HEK293 (cell line): ENCODE measurements at regions not wholly inside any gene's neighbourhood (a gene's known extent, or its start where the extent isn't known, plus 50 kb on each side); places are given as distances from the start of the nearest gene placed in this dataset.

Source experiments
- CTCF ChIA-PET: fragments of 350-600 bp; formaldehyde crosslinking; extraction: SDS; loops from one replicate; lab custom pipeline; 2021; ENCODE audit warnings: antibody characterized with exemption; lab: Yijun Ruan, JAX
- POLR2A ChIA-PET: fragments of 300-600 bp; formaldehyde crosslinking; extraction: SDS; loops from one replicate; lab custom pipeline; 2020; ENCODE audit warnings: antibody characterized with exemption, inconsistent platforms; lab: Yijun Ruan, JAX
- H3K27ac ChIP-seq: fragments of 200-500 bp; sonication (Bioruptor generic); 2 replicates; pipeline ENCODE4 v1.5.1; 2014; ENCODE audit warnings: low read depth, low read length, control low read depth, inconsistent platforms; ENCODE audit errors: extremely low read depth
- H3K36me3 ChIP-seq, 2 experiments: fragments of 200-500 bp in 1 of 2; sonication (Bioruptor generic) in 1 of 2; 1 replicate in 1 of 2; 2 replicates in 1 of 2; pipeline ENCODE4 v1.5.1; 2014 to 2017; ENCODE audit warnings: inconsistent platforms in 2 of 2, low read length in 2 of 2; ENCODE audit not compliant: control insufficient read depth in 2 of 2, insufficient read depth in 1 of 2
- H3K4me1 ChIP-seq: fragments of 200-500 bp; sonication (Bioruptor generic); 2 replicates; pipeline ENCODE4 v1.5.1; 2014; ENCODE audit warnings: mild to moderate bottlenecking, low read length, inconsistent platforms; ENCODE audit not compliant: control insufficient read depth, insufficient read depth
- H3K4me3 ChIP-seq: 2 replicates; pipeline ENCODE4 v1.5.1; 2011; ENCODE audit warnings: low read depth, mild to moderate bottlenecking, control low read depth, low read length, moderate library complexity
- H3K9me3 ChIP-seq: fragments of 200-500 bp; sonication (Bioruptor generic); 2 replicates; pipeline ENCODE4 v1.5.1; 2014; ENCODE audit warnings: low read depth, low read length, inconsistent platforms; ENCODE audit not compliant: control insufficient read depth, insufficient read depth
- BCL11A ChIP-seq: fragments of 450-650 bp; formaldehyde crosslinking; IDR thresholded peaks from 2 replicates; pipeline ENCODE4 v1.5.1; 2016; ENCODE audit warnings: low read depth, missing biosample characterization, missing genetic modification characterization
- BCL6B ChIP-seq: fragments of 450-650 bp; formaldehyde crosslinking; IDR thresholded peaks from 2 replicates; pipeline ENCODE4 v1.5.1; 2017; ENCODE audit warnings: missing biosample characterization, missing genetic modification characterization
- EGR2 ChIP-seq: fragments of 450-650 bp; formaldehyde crosslinking; IDR thresholded peaks from 2 replicates; pipeline ENCODE4 v1.5.1; 2016; ENCODE audit warnings: low read depth, missing biosample characterization, missing genetic modification characterization
- GLI2 ChIP-seq: fragments of 450-650 bp; formaldehyde crosslinking; IDR thresholded peaks from 2 replicates; pipeline ENCODE4; 2017; ENCODE audit warnings: missing biosample characterization, missing genetic modification characterization, low read depth, borderline replicate concordance
- KLF9 ChIP-seq: fragments of 450-650 bp; formaldehyde crosslinking; IDR thresholded peaks from 2 replicates; pipeline ENCODE4 v1.5.1; 2016; ENCODE audit warnings: missing biosample characterization, missing genetic modification characterization, low read depth
- MYNN ChIP-seq: fragments of 450-650 bp; formaldehyde crosslinking; IDR thresholded peaks from 2 replicates; pipeline ENCODE4 v1.5.1; 2016; ENCODE audit warnings: missing biosample characterization, missing genetic modification characterization, borderline replicate concordance
- PRDM6 ChIP-seq: fragments of 450-650 bp; formaldehyde crosslinking; IDR thresholded peaks from 2 replicates; pipeline ENCODE4 v1.5.1; 2017; ENCODE audit warnings: missing biosample characterization, missing genetic modification characterization
- SCRT2 ChIP-seq: fragments of 450-650 bp; formaldehyde crosslinking; IDR thresholded peaks from 2 replicates; pipeline ENCODE4 v1.5.1; 2016; ENCODE audit warnings: missing biosample characterization, missing genetic modification characterization
- SP3 ChIP-seq: fragments of 450-650 bp; formaldehyde crosslinking; IDR thresholded peaks from 2 replicates; pipeline ENCODE4 v1.5.1; 2016; ENCODE audit warnings: missing biosample characterization, missing genetic modification characterization
- YY1 ChIP-seq: fragments of 450-650 bp; formaldehyde crosslinking; IDR thresholded peaks from 2 replicates; pipeline ENCODE4 v1.5.1; 2018; ENCODE audit warnings: missing biosample characterization, missing genetic modification characterization
- ZBTB8A ChIP-seq: fragments of 450-650 bp; formaldehyde crosslinking; IDR thresholded peaks from 2 replicates; pipeline ENCODE4 v1.5.1; 2016; ENCODE audit warnings: missing biosample characterization, missing genetic modification characterization
- ZNF133 ChIP-seq: fragments of 450-650 bp; formaldehyde crosslinking; IDR thresholded peaks from 2 replicates; pipeline ENCODE4 v1.5.1; 2016; ENCODE audit warnings: missing biosample characterization, missing genetic modification characterization
- ZNF169 ChIP-seq: fragments of 450-650 bp; formaldehyde crosslinking; IDR thresholded peaks from 2 replicates; pipeline ENCODE4 v1.5.1; 2016; ENCODE audit warnings: missing biosample characterization, missing genetic modification characterization
- ZNF248 ChIP-seq: fragments of 450-650 bp; formaldehyde crosslinking; IDR thresholded peaks from 2 replicates; pipeline ENCODE4 v1.5.1; 2017; ENCODE audit warnings: missing biosample characterization, missing genetic modification characterization
- ZNF274 ChIP-seq, 2 experiments: fragments of 200-500 bp in 1 of 2; fragments of 450-650 bp in 1 of 2; sonication (Bioruptor generic) in 1 of 2; formaldehyde crosslinking in 1 of 2; IDR thresholded peaks; 2 replicates each; pipeline versions ENCODE4 v1.5.1 to v1.6.1; 2014 to 2016; ENCODE audit warnings: borderline replicate concordance in 1 of 2, inconsistent platforms in 1 of 2, low read length in 1 of 2, missing biosample characterization in 1 of 2, missing genetic modification characterization in 1 of 2
- ZNF366 ChIP-seq: fragments of 450-650 bp; formaldehyde crosslinking; conservative IDR thresholded peaks from 2 replicates; pipeline ENCODE4 v1.5.1; 2016; ENCODE audit warnings: missing biosample characterization, missing genetic modification characterization
- ZNF398 ChIP-seq: fragments of 450-650 bp; formaldehyde crosslinking; IDR thresholded peaks from 2 replicates; pipeline ENCODE4 v1.5.1; 2017; ENCODE audit warnings: missing biosample characterization, missing genetic modification characterization
- ZNF473 ChIP-seq: fragments of 450-650 bp; formaldehyde crosslinking; IDR thresholded peaks from 2 replicates; pipeline ENCODE4 v1.5.1; 2017; ENCODE audit warnings: missing biosample characterization, missing genetic modification characterization
- ZNF514 ChIP-seq: fragments of 450-650 bp; formaldehyde crosslinking; IDR thresholded peaks from 2 replicates; pipeline ENCODE4 v1.5.1; 2016; ENCODE audit warnings: missing biosample characterization, missing genetic modification characterization
- ZNF530 ChIP-seq: fragments of 450-650 bp; formaldehyde crosslinking; IDR thresholded peaks from 2 replicates; pipeline ENCODE4 v1.5.1; 2016; ENCODE audit warnings: low read depth, missing biosample characterization, missing genetic modification characterization
- ZNF626 ChIP-seq: fragments of 450-650 bp; sonication (Bioruptor Pico); formaldehyde crosslinking; IDR thresholded peaks from 2 replicates; pipeline ENCODE4 v1.5.1; 2018; ENCODE audit warnings: missing biosample characterization, missing genetic modification characterization, inconsistent platforms
- ZNF645 ChIP-seq: fragments of 450-650 bp; formaldehyde crosslinking; IDR thresholded peaks from 2 replicates; pipeline ENCODE4; 2016; ENCODE audit warnings: missing biosample characterization, missing genetic modification characterization
- ZNF707 ChIP-seq: fragments of 450-650 bp; formaldehyde crosslinking; IDR thresholded peaks from 2 replicates; pipeline ENCODE4 v1.5.1; 2016; ENCODE audit warnings: missing biosample characterization, missing genetic modification characterization
- ZNF837 ChIP-seq: fragments of 450-650 bp; formaldehyde crosslinking; IDR thresholded peaks from 2 replicates; pipeline ENCODE4 v1.5.1; 2016; ENCODE audit warnings: missing biosample characterization, missing genetic modification characterization
- ZNF843 ChIP-seq: fragments of 450-650 bp; formaldehyde crosslinking; IDR thresholded peaks from 2 replicates; pipeline ENCODE4 v1.5.1; 2016; ENCODE audit warnings: missing biosample characterization, missing genetic modification characterization
- ZSCAN18 ChIP-seq: fragments of 450-650 bp; formaldehyde crosslinking; IDR thresholded peaks from 2 replicates; pipeline ENCODE4 v1.5.1; 2016; ENCODE audit warnings: missing biosample characterization, missing genetic modification characterization

GRCh38 chr20:48390981-48391380, 436.8 kb downstream of the PREX1 start:
- Histone ChIP-seq H3K4me1 (no peaks in the 10 kb centered on the region), H3K4me3 (no peak overlapping the region), H3K36me3 (no peaks in the 10 kb centered on the region), H3K27ac (no peak overlapping the region), H3K9me3 (no peaks in the 10 kb centered on the region)
- POLR2A ChIA-PET: no interaction called here
- CTCF ChIA-PET: no interaction called here
- TF ChIP-seq ZNF248 (tag by site-specific recombination) (no peak), ZNF366 (tag by site-specific recombination) (peak; percentile 39; the same call in 1 of the 2 replicates), ZSCAN18 (no peak), ZNF645 (tag by site-specific recombination) (no peak), BCL6B (tag by site-specific recombination) (no peak), SCRT2 (no peak), YY1 (tag by site-specific recombination) (no peak)

GRCh38 chr20:48387675-48388074, 440.1 kb downstream of the PREX1 start:
- H3K27ac ChIP-seq: no peak overlapping the region
- CTCF ChIA-PET: no interaction called here
- no peaks in the 10 kb centered on the region for H3K9me3 ChIP-seq
- no peak overlapping the region for H3K4me3 ChIP-seq
- H3K4me1 ChIP-seq: no peaks in the 10 kb centered on the region
- TF ChIP-seq ZNF837 (tag by site-specific recombination) (no peak), ZNF473 (no peak), SCRT2 (no peak), ZNF169 (no peak), GLI2 (tag by site-specific recombination) (no peak), SP3 (tag by site-specific recombination) (no peak), ZNF626 (tag by site-specific recombination) (no peak), ZNF843 (tag by site-specific recombination) (no peak), ZNF707 (tag by site-specific recombination) (no peak), ZNF248 (tag by site-specific recombination) (no peak), ZBTB8A (tag by site-specific recombination) (no peak), BCL11A (tag by site-specific recombination) (no peak), ZNF133 (tag by site-specific recombination) (no peak), MYNN (tag by site-specific recombination) (no peak), ZNF514 (tag by site-specific recombination) (no peak), YY1 (tag by site-specific recombination) (no peak)
- TF ChIP-seq, all 188 proteins: peak for 0
- POLR2A ChIA-PET: no interaction called here
- H3K36me3 ChIP-seq: no peaks in the 10 kb centered on the region

- Histone ChIP-seq H3K36me3 (no peaks in the 10 kb centered on the region), H3K4me1 (no peaks in the 10 kb centered on the region), H3K9me3 (no peaks in the 10 kb centered on the region), H3K4me3 (no peak overlapping the region), H3K27ac (no peak overlapping the region)
- CTCF ChIA-PET: no interaction called here
- POLR2A ChIA-PET: no interaction called here
- TF ChIP-seq EGR2 (peak; percentile 99), KLF9 (tag by site-specific recombination) (0 out of 2 replicates have a peak, but pooled peaks have one; percentile 32), PRDM6 (tag by site-specific recombination) (no peak), ZNF398 (tag by site-specific recombination) (0 out of 2 replicates have a peak, but pooled peaks have one; percentile 12), ZNF274 (IDR thresholded peaks at IDR 0.05; ENCODE audit: low read length) (no peak), ZNF274 (tag by site-specific recombination; IDR thresholded peaks at IDR 0.05; ENCODE audit: borderline replicate concordance) (0 out of 2 replicates have a peak, but pooled peaks have one; percentile 26), ZNF530 (tag by site-specific recombination) (no peak)
These were observed 442.3 kb downstream of the PREX1 start for GRCh38 chr20:48385527-48385926.
